ENCODE measurements at regions not wholly inside any gene's neighbourhood (a gene's known extent, or its start where the extent isn't known, plus 50 kb on each side); places are given as distances from the start of the nearest gene placed in this dataset.

DNA sequence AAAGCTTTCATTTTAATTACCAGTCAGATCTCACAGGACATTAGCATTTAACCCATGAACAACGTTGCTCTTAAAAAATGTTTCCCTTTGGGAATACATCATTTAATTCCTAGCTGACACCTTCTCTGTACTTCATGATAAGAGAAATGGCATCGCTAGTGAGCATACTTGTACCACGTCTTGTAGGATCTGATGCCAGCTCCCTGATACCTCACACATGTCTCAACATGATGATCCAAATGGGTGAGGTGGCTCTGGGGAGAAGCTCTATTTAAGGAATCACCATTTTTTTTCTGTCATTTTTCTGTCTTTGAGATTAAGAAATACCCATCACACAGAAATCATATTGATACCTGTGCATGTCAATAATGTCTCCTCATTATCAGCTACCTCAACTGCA is 772.1 kb upstream of the CA10 start:
- TF ChIP-seq, protein P1, sequence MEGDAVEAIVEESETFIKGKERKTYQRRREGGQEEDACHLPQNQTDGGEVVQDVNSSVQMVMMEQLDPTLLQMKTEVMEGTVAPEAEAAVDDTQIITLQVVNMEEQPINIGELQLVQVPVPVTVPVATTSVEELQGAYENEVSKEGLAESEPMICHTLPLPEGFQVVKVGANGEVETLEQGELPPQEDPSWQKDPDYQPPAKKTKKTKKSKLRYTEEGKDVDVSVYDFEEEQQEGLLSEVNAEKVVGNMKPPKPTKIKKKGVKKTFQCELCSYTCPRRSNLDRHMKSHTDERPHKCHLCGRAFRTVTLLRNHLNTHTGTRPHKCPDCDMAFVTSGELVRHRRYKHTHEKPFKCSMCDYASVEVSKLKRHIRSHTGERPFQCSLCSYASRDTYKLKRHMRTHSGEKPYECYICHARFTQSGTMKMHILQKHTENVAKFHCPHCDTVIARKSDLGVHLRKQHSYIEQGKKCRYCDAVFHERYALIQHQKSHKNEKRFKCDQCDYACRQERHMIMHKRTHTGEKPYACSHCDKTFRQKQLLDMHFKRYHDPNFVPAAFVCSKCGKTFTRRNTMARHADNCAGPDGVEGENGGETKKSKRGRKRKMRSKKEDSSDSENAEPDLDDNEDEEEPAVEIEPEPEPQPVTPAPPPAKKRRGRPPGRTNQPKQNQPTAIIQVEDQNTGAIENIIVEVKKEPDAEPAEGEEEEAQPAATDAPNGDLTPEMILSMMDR (conservative IDR thresholded peaks at IDR 0.05; ENCODE audit: low read depth, low read length): no peak
- TF ChIP-seq EZH2 (IDR thresholded peaks at IDR 0.05; ENCODE audit: borderline replicate concordance, low read depth, low read length, poor library complexity, severe bottlenecking): no peak

Measured in A673 (cell line).